CD14-positive monocyte (primary cell): ENCODE measurements at regions not wholly inside any gene's neighbourhood (a gene's known extent, or its start where the extent isn't known, plus 50 kb on each side); places are given as distances from the start of the nearest gene placed in this dataset.

Experiments used
- DNase-seq, 3 donors: peaks; one replicate each; pipeline ENCODE4 v3.0.0-alpha.2; 2011 to 2022
- H2AFZ ChIP-seq: 2 replicates; pipeline ENCODE4 v1.6.0; 2012; ENCODE audit warnings: mild to moderate bottlenecking, low read depth, low read length, inconsistent platforms; ENCODE audit not compliant: insufficient read depth, poor library complexity, severe bottlenecking
- H3K27ac ChIP-seq, 2 donors: 1 replicate in 1 of 2; 2 replicates in 1 of 2; pipeline ENCODE4 v1.5.1; 2012 to 2013; ENCODE audit warnings: low read length in 2 of 2, control low read depth in 1 of 2, inconsistent platforms in 1 of 2, low read depth in 1 of 2, mild to moderate bottlenecking in 1 of 2
- H3K27me3 ChIP-seq, 2 donors: one replicate each; pipeline versions ENCODE4 v1.6.0 to v1.6.1; 2011 to 2013; ENCODE audit warnings: low read length in 2 of 2; ENCODE audit not compliant: control insufficient read depth in 2 of 2, insufficient read depth in 2 of 2
- H3K36me3 ChIP-seq, 2 donors: replicated peaks in 1 of 2; 1 replicate in 1 of 2; 2 replicates in 1 of 2; pipeline versions ENCODE4 v1.5.1 to v1.6.1; 2012 to 2013; ENCODE audit warnings: low read length in 2 of 2, control low read depth in 1 of 2, inconsistent platforms in 1 of 2, mild to moderate bottlenecking in 1 of 2; ENCODE audit not compliant: insufficient read depth in 2 of 2, control insufficient read depth in 1 of 2
- H3K4me1 ChIP-seq, 2 donors: 1 replicate in 1 of 2; 2 replicates in 1 of 2; pipeline versions ENCODE4 v1.5.1 to v1.6.1; 2012 to 2013; ENCODE audit warnings: low read length in 2 of 2, control low read depth in 1 of 2, inconsistent platforms in 1 of 2, mild to moderate bottlenecking in 1 of 2, moderate library complexity in 1 of 2; ENCODE audit not compliant: insufficient read depth in 2 of 2, control insufficient read depth in 1 of 2
- H3K4me2 ChIP-seq: replicated peaks from 2 replicates; pipeline ENCODE3; 2012; ENCODE audit warnings: low read length, moderate library complexity, mild to moderate bottlenecking; ENCODE audit not compliant: poor library complexity, severe bottlenecking; ENCODE audit errors: extremely low read depth
- H3K4me3 ChIP-seq, 3 experiments: fragments of 200-600 bp in 1 of 3; sonication (generic) in 1 of 3; replicated peaks in 1 of 3; 1 replicate in 2 of 3; 2 replicates in 1 of 3; pipeline ENCODE4 v1.5.1; 2011 to 2013; ENCODE audit warnings: low read length in 3 of 3, mild to moderate bottlenecking in 3 of 3, control low read depth in 2 of 3, low read depth in 2 of 3, inconsistent platforms in 1 of 3, moderate library complexity in 1 of 3
- H3K79me2 ChIP-seq: 2 replicates; pipeline ENCODE4 v1.6.0; 2012; ENCODE audit warnings: mild to moderate bottlenecking, control low read depth, inconsistent platforms, low read length, moderate library complexity; ENCODE audit not compliant: insufficient read depth
- H3K9ac ChIP-seq: 2 replicates; pipeline ENCODE4 v1.6.0; 2017; ENCODE audit warnings: low read length, mild to moderate bottlenecking; ENCODE audit not compliant: insufficient read depth, poor library complexity, severe bottlenecking
- H3K9me3 ChIP-seq, 2 donors: replicated peaks in 1 of 2; 1 replicate in 1 of 2; 2 replicates in 1 of 2; pipeline versions ENCODE4 v1.5.1 to v1.6.1; 2012 to 2013; ENCODE audit warnings: low read length in 2 of 2, control low read depth in 1 of 2; ENCODE audit not compliant: control insufficient read depth in 1 of 2, insufficient read depth in 1 of 2
- H4K20me1 ChIP-seq: 2 replicates; pipeline ENCODE4 v1.6.0; 2012; ENCODE audit warnings: mild to moderate bottlenecking, low read length, control low read depth, moderate library complexity; ENCODE audit not compliant: insufficient read depth
- H3K27ac Mint-ChIP-seq, 7 donors: one replicate each; pipeline ENCODE4 v1.8.0; 2020; ENCODE audit warnings: mild to moderate bottlenecking in 7 of 7, mixed read lengths in 7 of 7, moderate library complexity in 6 of 7, inconsistent platforms in 2 of 7
- H3K27me3 Mint-ChIP-seq, 3 donors: one replicate each; pipeline ENCODE4 v1.8.0; 2021 to 2022; ENCODE audit warnings: low read depth in 3 of 3, mild to moderate bottlenecking in 3 of 3, mixed read lengths in 3 of 3, moderate library complexity in 3 of 3, inconsistent platforms in 1 of 3
- H3K36me3 Mint-ChIP-seq, 2 donors: one replicate each; pipeline ENCODE4 v1.8.0; 2020; ENCODE audit warnings: mixed read lengths in 2 of 2, inconsistent platforms in 1 of 2, mild to moderate bottlenecking in 1 of 2
- H3K4me1 Mint-ChIP-seq: one replicate; pipeline ENCODE4 v1.8.0; 2020; ENCODE audit warnings: mild to moderate bottlenecking, mixed read lengths
- H3K4me3 Mint-ChIP-seq, 2 donors: one replicate each; pipeline ENCODE4 v1.8.0; 2020; ENCODE audit warnings: mild to moderate bottlenecking in 2 of 2, mixed read lengths in 2 of 2, moderate library complexity in 1 of 2
- H3K9me3 Mint-ChIP-seq, 7 donors: one replicate each; pipeline ENCODE4 v1.8.0; 2020 to 2022; ENCODE audit warnings: mixed read lengths in 7 of 7, mild to moderate bottlenecking in 6 of 7, moderate library complexity in 6 of 7, inconsistent platforms in 2 of 7
- CTCF ChIP-seq: fragments of 200-600 bp; IDR thresholded peaks from one replicate; pipeline ENCODE4 v1.8.0; 2022; ENCODE audit warnings: antibody characterized with exemption, mild to moderate bottlenecking
- WGBS: methylation state at CpG from one replicate; pipeline ENCODE4 v1.1.5; 2013; ENCODE audit warnings: missing lambda C conversion rate; ENCODE audit not compliant: insufficient coverage; 5-methylcytosine and 5-hydroxymethylcytosine counted together
- intact Hi-C, 2 donors: fragments of 100-400 bp; cut with micrococcal nuclease; formaldehyde crosslinking; loops; one replicate each; pipeline versions ENCODE4 v1.15.0 to v1.15.1; 2023

GRCh38 chr10:64156166-64156565 lies 635.0 kb downstream of the REEP3 start:
- Mint-ChIP-seq H3K27ac (no peak overlapping the region), H3K4me1 (no peaks in the 10 kb centered on the region), H3K27me3 (peaks cover 0 to 4% (median 2%) of the 10 kb centered on the region in 3 donors), H3K9me3 (peaks cover 0 to 1% (median 0%) of the 10 kb centered on the region in 7 donors), H3K36me3 (no peaks in the 10 kb centered on the region), H3K4me3 (no peak overlapping the region)
- Histone ChIP-seq H3K4me2 (no peak overlapping the region), H3K27ac (no peak overlapping the region), H3K36me3 (no peaks in the 10 kb centered on the region), H3K79me2 (no peaks in the 10 kb centered on the region), H3K4me3 (no peak overlapping the region), H3K9me3 (no peaks in the 10 kb centered on the region), H2AFZ (no peak overlapping the region), H3K4me1 (no peaks in the 10 kb centered on the region), H4K20me1 (no peaks in the 10 kb centered on the region), H3K9ac (no peak overlapping the region), H3K27me3 (no peaks in the 10 kb centered on the region)
- intact Hi-C loops = no loop called here
- 80% methylated on average over 2 of the region's 3 CpGs for WGBS
- DNase-seq = no peak
- no peak for TF ChIP-seq CTCF

- no peaks in the 10 kb centered on the region for H4K20me1 ChIP-seq
- no peak overlapping the region for H3K27ac Mint-ChIP-seq
- no peak overlapping the region for H3K4me2 ChIP-seq
- no peak overlapping the region for H2AFZ ChIP-seq
- no peaks in the 10 kb centered on the region for H3K79me2 ChIP-seq
- no peaks in the 10 kb centered on the region for H3K36me3 ChIP-seq
- no peak overlapping the region for H3K4me3 ChIP-seq
- DNase-seq = no peak
- no peak overlapping the region for H3K4me3 Mint-ChIP-seq
- no peaks in the 10 kb centered on the region for H3K9me3 ChIP-seq
- no peaks in the 10 kb centered on the region for H3K4me1 Mint-ChIP-seq
- no peak for TF ChIP-seq CTCF
- WGBS = 100% methylated on average over 1 of the region's 2 CpGs
- H3K27me3 Mint-ChIP-seq = peaks cover 2 to 5% (median 2%) of the 10 kb centered on the region in 3 donors
- no peak overlapping the region for H3K9ac ChIP-seq
- intact Hi-C loops = no loop called here
- H3K27ac ChIP-seq = no peak overlapping the region
- H3K27me3 ChIP-seq = no peaks in the 10 kb centered on the region
- no peaks in the 10 kb centered on the region for H3K4me1 ChIP-seq
- peaks cover 0 to 1% (median 0%) of the 10 kb centered on the region in 7 donors for H3K9me3 Mint-ChIP-seq
- H3K36me3 Mint-ChIP-seq = no peaks in the 10 kb centered on the region
Observed at GRCh38 chr10:64158551-64158950, 637.4 kb downstream of the REEP3 start.
